B cell (primary cell): ENCODE measurements at regions not wholly inside any gene's neighbourhood (a gene's known extent, or its start where the extent isn't known, plus 50 kb on each side); places are given as distances from the start of the nearest gene placed in this dataset.
"Not testable (repeated sequence)": the region's sequence is repeated elsewhere in the genome, so short reads cannot be mapped to it uniquely, and the experiment has no call there.

Source experiments
- ATAC-seq: fragments of 200-7000 bp; cut with Tn5 transposase; one replicate; pipeline ENCODE4 v1.10.0; 2021; ENCODE audit warnings: low read depth, mild to moderate bottlenecking, moderate number of reproducible peaks, moderate library complexity
- CTCF ChIA-PET: fragments of 350-600 bp; sonication (Branson Sonifier 250); formaldehyde crosslinking; loops from one replicate; lab custom pipeline; 2021; ENCODE audit warnings: antibody characterized with exemption, inconsistent platforms; lab: Charles Lee
- POLR2A ChIA-PET: fragments of 350-600 bp; sonication (Branson Sonifier 250); formaldehyde crosslinking; loops from one replicate; lab custom pipeline; 2021; ENCODE audit warnings: antibody characterized with exemption; lab: Charles Lee
- DNase-seq: peaks from one replicate; pipeline ENCODE4 v3.0.0; 2013
- H2AFZ ChIP-seq: 2 replicates; pipeline ENCODE4 v1.6.1; 2012; ENCODE audit warnings: mild to moderate bottlenecking, low read depth, low read length; ENCODE audit not compliant: insufficient read depth, poor library complexity, severe bottlenecking
- H3K27ac ChIP-seq, 2 donors: 1 replicate in 1 of 2; 2 replicates in 1 of 2; pipeline ENCODE4 v1.5.1; 2012 to 2013; ENCODE audit warnings: low read length in 2 of 2, mild to moderate bottlenecking in 2 of 2, moderate library complexity in 1 of 2
- H3K27me3 ChIP-seq, 4 experiments: fragments of 200-600 bp in 1 of 4; sonication (generic) in 1 of 4; replicated peaks in 1 of 4; 1 replicate in 2 of 4; 2 replicates in 2 of 4; pipeline versions ENCODE4 v1.6.1 to v1.7.0; 2013 to 2016; ENCODE audit warnings: low read length in 3 of 4, mild to moderate bottlenecking in 2 of 4, mixed read lengths in 1 of 4, moderate library complexity in 1 of 4; ENCODE audit not compliant: insufficient read depth in 4 of 4, control insufficient read depth in 3 of 4; ENCODE audit errors: control extremely low read depth in 1 of 4
- H3K36me3 ChIP-seq, 2 experiments: replicated peaks in 1 of 2; 1 replicate in 1 of 2; 2 replicates in 1 of 2; pipeline versions ENCODE4 v1.6.1 to v1.7.1; 2013; ENCODE audit warnings: low read length in 1 of 2; ENCODE audit not compliant: insufficient read depth in 2 of 2, control insufficient read depth in 1 of 2; ENCODE audit errors: control extremely low read depth in 1 of 2, extremely low read depth in 1 of 2
- H3K4me1 ChIP-seq, 2 donors: fragments of 200-600 bp in 1 of 2; sonication (generic) in 1 of 2; 1 replicate in 1 of 2; 2 replicates in 1 of 2; pipeline versions ENCODE4 v1.5.1 to v1.6.1; 2013 to 2017; ENCODE audit warnings: low read length in 2 of 2; ENCODE audit not compliant: control insufficient read depth in 2 of 2, insufficient read depth in 2 of 2
- H3K4me2 ChIP-seq: replicated peaks from 2 replicates; pipeline ENCODE3; 2012; ENCODE audit warnings: mild to moderate bottlenecking, low read depth, low read length; ENCODE audit not compliant: poor library complexity, severe bottlenecking
- H3K4me3 ChIP-seq, 5 experiments: fragments of 200-600 bp in 1 of 5; sonication (generic) in 1 of 5; 1 replicate in 3 of 5; 2 replicates in 2 of 5; pipeline versions ENCODE4 v1.5.1 to v1.7.0; 2011 to 2016; ENCODE audit warnings: low read length in 4 of 5, mild to moderate bottlenecking in 4 of 5, low read depth in 2 of 5, control low read depth in 1 of 5, moderate library complexity in 1 of 5; ENCODE audit not compliant: insufficient read depth in 1 of 5; ENCODE audit errors: control extremely low read depth in 1 of 5, extremely low read depth in 1 of 5
- H3K79me2 ChIP-seq: fragments of 200-600 bp; sonication (generic); one replicate; pipeline ENCODE4 v1.6.0; 2016; ENCODE audit warnings: low read length; ENCODE audit not compliant: control insufficient read depth, insufficient read depth
- H3K9ac ChIP-seq: fragments of 200-600 bp; sonication (generic); 2 replicates; pipeline ENCODE4 v1.6.1; 2017; ENCODE audit warnings: mild to moderate bottlenecking, low read length, moderate library complexity
- H3K9me3 ChIP-seq, 3 donors: one replicate each; pipeline versions ENCODE4 v1.6.1 to v1.7.1; 2013; ENCODE audit warnings: low read length in 2 of 3; ENCODE audit not compliant: control insufficient read depth in 2 of 3, insufficient read depth in 1 of 3; ENCODE audit errors: control extremely low read depth in 1 of 3
- H4K20me1 ChIP-seq: 2 replicates; pipeline ENCODE4 v1.6.0; 2012; ENCODE audit warnings: mild to moderate bottlenecking, low read length; ENCODE audit not compliant: insufficient read depth, control insufficient read depth, poor library complexity, severe bottlenecking
- H3K27ac Mint-ChIP-seq: one replicate; pipeline ENCODE4 v1.8.0; 2021; ENCODE audit warnings: mixed read lengths
- H3K27me3 Mint-ChIP-seq: one replicate; pipeline ENCODE4 v1.8.0; 2021; ENCODE audit warnings: mixed read lengths
- H3K4me1 Mint-ChIP-seq: one replicate; pipeline ENCODE4 v1.8.0; 2021; ENCODE audit warnings: mixed read lengths
- H3K4me3 Mint-ChIP-seq: one replicate; pipeline ENCODE4 v1.8.0; 2021; ENCODE audit warnings: mixed read lengths
- H3K9me3 Mint-ChIP-seq: one replicate; pipeline ENCODE4 v1.8.0; 2022; ENCODE audit warnings: mixed read lengths; ENCODE audit not compliant: insufficient read depth
- WGBS: methylation state at CpG from one replicate; pipeline ENCODE4 v1.1.5; 2013; ENCODE audit warnings: missing lambda C conversion rate; ENCODE audit not compliant: insufficient coverage; 5-methylcytosine and 5-hydroxymethylcytosine counted together
- intact Hi-C: fragments of 100-400 bp; cut with micrococcal nuclease; formaldehyde crosslinking; loops from one replicate; pipeline ENCODE4 v1.10.0; 2022

GRCh38 chr1:148211191-148211590, 59.1 kb upstream of the NBPF11 start:
- H3K4me1 ChIP-seq, CTCF ChIA-PET, H3K9me3 ChIP-seq, H3K9ac ChIP-seq, H3K9me3 Mint-ChIP-seq, H2AFZ ChIP-seq, H3K27ac ChIP-seq, H3K27me3 Mint-ChIP-seq, H3K27ac Mint-ChIP-seq, H3K4me3 ChIP-seq, ATAC-seq, DNase-seq, H3K4me3 Mint-ChIP-seq, intact Hi-C loops, H3K36me3 ChIP-seq, H3K79me2 ChIP-seq, POLR2A ChIA-PET, H3K4me1 Mint-ChIP-seq, H3K27me3 ChIP-seq, H3K4me2 ChIP-seq, H4K20me1 ChIP-seq: not testable (repeated sequence)
- WGBS = no CpG with 5 or more reads among the region's 2 CpGs

- H3K4me1 Mint-ChIP-seq, H3K27ac ChIP-seq, POLR2A ChIA-PET, H3K27me3 Mint-ChIP-seq, H3K4me3 Mint-ChIP-seq, H3K9me3 ChIP-seq, H3K4me3 ChIP-seq, intact Hi-C loops, CTCF ChIA-PET, H3K4me2 ChIP-seq, ATAC-seq, H2AFZ ChIP-seq, H3K27me3 ChIP-seq, DNase-seq, H3K9ac ChIP-seq, H3K79me2 ChIP-seq, H4K20me1 ChIP-seq, H3K4me1 ChIP-seq, H3K9me3 Mint-ChIP-seq, H3K36me3 ChIP-seq, H3K27ac Mint-ChIP-seq: not testable (repeated sequence)
- no CpG with 5 or more reads among the region's 6 CpGs for WGBS
Measured at GRCh38 chr1:148210624-148211023, 58.5 kb upstream of the NBPF11 start.

DNA sequence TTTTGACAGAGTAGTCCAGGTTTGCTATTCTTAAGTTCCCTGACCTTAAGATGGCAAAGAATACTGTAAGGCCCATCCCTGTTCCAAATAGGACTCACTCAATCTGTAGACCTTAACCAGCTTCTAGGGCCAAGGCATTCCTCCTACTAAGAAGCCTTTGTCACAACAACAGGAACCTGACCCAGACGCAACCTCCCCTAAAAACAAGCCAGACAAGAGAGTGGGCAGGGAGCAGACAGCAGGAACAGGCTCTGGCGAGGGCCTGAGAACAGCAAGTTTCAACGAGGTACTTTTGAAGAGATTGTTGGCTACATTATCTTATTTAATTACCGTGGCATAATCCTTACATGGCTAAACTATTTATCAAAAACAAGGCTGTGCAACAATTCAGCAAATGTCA, 58.1 kb upstream of the NBPF11 start:
- H3K27ac ChIP-seq, H3K9me3 Mint-ChIP-seq, H3K36me3 ChIP-seq, H3K27me3 Mint-ChIP-seq, H2AFZ ChIP-seq, H3K4me2 ChIP-seq, ATAC-seq, H3K4me3 Mint-ChIP-seq, H4K20me1 ChIP-seq, DNase-seq, H3K4me1 Mint-ChIP-seq, H3K27ac Mint-ChIP-seq, CTCF ChIA-PET, H3K4me3 ChIP-seq, intact Hi-C loops, H3K4me1 ChIP-seq, H3K27me3 ChIP-seq, H3K79me2 ChIP-seq, H3K9ac ChIP-seq, H3K9me3 ChIP-seq, POLR2A ChIA-PET: not testable (repeated sequence)
- WGBS = no CpG with 5 or more reads among the region's 4 CpGs

GRCh38 chr1:148202013-148202412, 49.9 kb upstream of the NBPF11 start:
- H3K4me3 Mint-ChIP-seq, H2AFZ ChIP-seq, H3K4me2 ChIP-seq, CTCF ChIA-PET, POLR2A ChIA-PET, H3K36me3 ChIP-seq, intact Hi-C loops, H3K9ac ChIP-seq, H3K27me3 Mint-ChIP-seq, H3K27me3 ChIP-seq, H3K27ac ChIP-seq, DNase-seq, H3K4me1 Mint-ChIP-seq, H3K79me2 ChIP-seq, H3K9me3 ChIP-seq, H4K20me1 ChIP-seq, H3K27ac Mint-ChIP-seq, ATAC-seq, H3K4me3 ChIP-seq, H3K4me1 ChIP-seq, H3K9me3 Mint-ChIP-seq: not testable (repeated sequence)
- no CpG with 5 or more reads among the region's 6 CpGs for WGBS
